WTC11 (cell line): ENCODE measurements at regions not wholly inside any gene's neighbourhood (a gene's known extent, or its start where the extent isn't known, plus 50 kb on each side); places are given as distances from the start of the nearest gene placed in this dataset.

ENCODE experiments used
- ATAC-seq: fragments of 200-7000 bp; cut with Tn5 transposase; 2 replicates; pipeline ENCODE4 v1.10.0; 2021; ENCODE audit warnings: mild to moderate bottlenecking, moderate library complexity
- CTCF ChIA-PET: fragments of 300-600 bp; sonication (Branson Sonifier 250); formaldehyde crosslinking; loops from one replicate; lab custom pipeline; 2021; ENCODE audit warnings: antibody characterized with exemption; lab: Charles Lee
- POLR2A ChIA-PET: fragments of 350-600 bp; sonication (Branson Sonifier 250); formaldehyde crosslinking; loops from one replicate; lab custom pipeline; 2021; ENCODE audit warnings: antibody characterized with exemption; lab: Charles Lee
- DNase-seq: peaks from one replicate; pipeline ENCODE4 v3.0.0; 2021; ENCODE audit warnings: low spot score
- H3K27ac Mint-ChIP-seq: 2 replicates; pipeline ENCODE4 v1.8.0; 2021; ENCODE audit warnings: mixed read lengths
- H3K27me3 Mint-ChIP-seq: 2 replicates; pipeline ENCODE4 v1.8.0; 2021; ENCODE audit warnings: low read depth, mild to moderate bottlenecking, moderate library complexity, mixed read lengths
- H3K36me3 Mint-ChIP-seq: 2 replicates; pipeline ENCODE4 v1.8.0; 2021; ENCODE audit warnings: mixed read lengths
- H3K4me1 Mint-ChIP-seq: 2 replicates; pipeline ENCODE4 v1.8.0; 2022; ENCODE audit warnings: mixed read lengths
- H3K4me3 Mint-ChIP-seq: 2 replicates; pipeline ENCODE4 v1.8.0; 2021; ENCODE audit warnings: mild to moderate bottlenecking, moderate library complexity, mixed read lengths
- H3K9me3 Mint-ChIP-seq: 2 replicates; pipeline ENCODE4 v1.8.0; 2021; ENCODE audit warnings: mixed read lengths
- ELF4 ChIP-seq: sonication (generic); formaldehyde crosslinking; IDR thresholded peaks from 2 replicates; pipeline ENCODE4 v1.8.1; 2022; ENCODE audit warnings: low read depth, mild to moderate bottlenecking, moderate library complexity, missing genetic modification reagents
- ETV6 ChIP-seq: sonication (generic); formaldehyde crosslinking; IDR thresholded peaks from 2 replicates; pipeline ENCODE4 v1.8.1; 2022; ENCODE audit warnings: mild to moderate bottlenecking, missing genetic modification reagents
- GABPB1 ChIP-seq: sonication (generic); formaldehyde crosslinking; IDR thresholded peaks from 2 replicates; pipeline ENCODE4 v1.8.1; 2023; ENCODE audit warnings: mild to moderate bottlenecking, missing genetic modification reagents
- GRHL2 ChIP-seq: fragments of 250-450 bp; sonication (Bioruptor Pico); IDR thresholded peaks from 2 replicates; pipeline ENCODE4 v1.8.0; 2022; ENCODE audit warnings: mild to moderate bottlenecking, moderate library complexity; ENCODE audit not compliant: insufficient replicate concordance, severe bottlenecking
- JAZF1 ChIP-seq: fragments of 250-450 bp; sonication (Bioruptor Pico); IDR thresholded peaks from 2 replicates; pipeline ENCODE4 v1.9.0; 2021; ENCODE audit warnings: moderate library complexity, mild to moderate bottlenecking, inconsistent platforms
- NFYB ChIP-seq: sonication (generic); formaldehyde crosslinking; conservative IDR thresholded peaks from 2 replicates; pipeline ENCODE4 v1.8.0; 2022; ENCODE audit warnings: low read depth, missing genetic modification reagents
- NR2C2 ChIP-seq: sonication (generic); formaldehyde crosslinking; IDR thresholded peaks from 2 replicates; pipeline ENCODE4 v1.8.0; 2022; ENCODE audit warnings: mild to moderate bottlenecking, missing genetic modification reagents
- OVOL2 ChIP-seq: fragments of 250-450 bp; sonication (Bioruptor Pico); IDR thresholded peaks from 2 replicates; pipeline ENCODE4 v1.9.0; 2021; ENCODE audit warnings: mild to moderate bottlenecking, borderline replicate concordance
- SMAD3 ChIP-seq: sonication (generic); formaldehyde crosslinking; IDR thresholded peaks from 2 replicates; pipeline ENCODE4 v1.8.0; 2022; ENCODE audit warnings: missing genetic modification reagents, mild to moderate bottlenecking, borderline replicate concordance
- SMAD4 ChIP-seq: sonication (generic); formaldehyde crosslinking; IDR thresholded peaks from 2 replicates; pipeline ENCODE4 v1.8.0; 2022; ENCODE audit warnings: mild to moderate bottlenecking, missing genetic modification reagents
- ZNF219 ChIP-seq: sonication (generic); formaldehyde crosslinking; IDR thresholded peaks from 2 replicates; pipeline ENCODE4 v1.8.0; 2023; ENCODE audit warnings: missing genetic modification reagents, mild to moderate bottlenecking, borderline replicate concordance
- ZNF671 ChIP-seq: fragments of 250-450 bp; sonication (Bioruptor Pico); IDR thresholded peaks from 2 replicates; pipeline ENCODE4 v1.8.0; 2021; ENCODE audit warnings: mild to moderate bottlenecking
- TF ChIP-seq, protein P1 (sequence below): fragments of 250-450 bp; sonication (Bioruptor Pico); IDR thresholded peaks from 2 replicates; pipeline ENCODE4 v2.1.2; 2022; ENCODE audit warnings: mild to moderate bottlenecking, moderate library complexity
- TF ChIP-seq, protein P2 (sequence below): sonication (generic); formaldehyde crosslinking; IDR thresholded peaks from 2 replicates; pipeline ENCODE4 v1.8.0; 2022; ENCODE audit warnings: missing genetic modification reagents
- TF ChIP-seq, protein P3 (sequence below): sonication (generic); formaldehyde crosslinking; conservative IDR thresholded peaks from 2 replicates; pipeline ENCODE4 v1.8.1; 2022; ENCODE audit warnings: mild to moderate bottlenecking, missing genetic modification reagents
- TF ChIP-seq, protein P4 (sequence below): sonication (generic); formaldehyde crosslinking; IDR thresholded peaks from 2 replicates; pipeline ENCODE4 v1.8.1; 2023; ENCODE audit warnings: mild to moderate bottlenecking, missing genetic modification reagents, moderate library complexity
- TF ChIP-seq, protein P5 (sequence below): fragments of 250-450 bp; sonication (Bioruptor Pico); IDR thresholded peaks from 2 replicates; pipeline ENCODE4 v1.9.0; 2021; ENCODE audit warnings: mild to moderate bottlenecking
- TF ChIP-seq, protein P6 (sequence below): sonication (generic); formaldehyde crosslinking; IDR thresholded peaks from 2 replicates; pipeline ENCODE4 v1.8.1; 2022; ENCODE audit warnings: mild to moderate bottlenecking, missing genetic modification reagents, moderate library complexity, borderline replicate concordance

DNA sequence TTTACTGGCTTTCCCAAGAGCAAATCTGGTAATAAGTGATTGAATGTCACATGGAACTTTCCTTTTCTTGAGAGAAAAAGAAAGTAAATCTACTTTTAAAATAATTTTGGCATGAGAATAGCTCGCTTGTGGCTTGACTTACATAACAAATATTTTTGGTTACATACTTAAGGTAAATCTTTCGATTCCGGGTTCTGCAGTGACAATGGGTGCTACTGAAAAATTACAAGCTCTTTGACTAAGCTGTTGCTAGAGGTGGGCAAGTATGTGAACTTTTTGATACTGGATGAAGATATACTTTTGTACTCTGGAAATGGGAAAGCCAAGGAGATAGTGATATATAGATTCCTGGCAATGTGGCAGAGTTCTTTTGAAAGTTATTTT is 51.9 kb upstream of the OTOL1 start:
- Mint-ChIP-seq H3K27me3 (no peaks in the 10 kb centered on the region), H3K9me3 (no peaks in the 10 kb centered on the region), H3K4me3 (no peak overlapping the region), H3K4me1 (peaks cover 15% of the 10 kb centered on the region), H3K27ac (no peak overlapping the region), H3K36me3 (no peaks in the 10 kb centered on the region)
- ATAC-seq = no peak
- DNase-seq = no peak
- ChIA-PET POLR2A (no interaction called here), CTCF (no interaction called here)
- TF ChIP-seq NR2C2 (CRISPR knock-in tag) (no peak), SMAD3 (CRISPR knock-in tag) (no peak), JAZF1 (CRISPR knock-in tag) (no peak)
- TF ChIP-seq, protein P1, sequence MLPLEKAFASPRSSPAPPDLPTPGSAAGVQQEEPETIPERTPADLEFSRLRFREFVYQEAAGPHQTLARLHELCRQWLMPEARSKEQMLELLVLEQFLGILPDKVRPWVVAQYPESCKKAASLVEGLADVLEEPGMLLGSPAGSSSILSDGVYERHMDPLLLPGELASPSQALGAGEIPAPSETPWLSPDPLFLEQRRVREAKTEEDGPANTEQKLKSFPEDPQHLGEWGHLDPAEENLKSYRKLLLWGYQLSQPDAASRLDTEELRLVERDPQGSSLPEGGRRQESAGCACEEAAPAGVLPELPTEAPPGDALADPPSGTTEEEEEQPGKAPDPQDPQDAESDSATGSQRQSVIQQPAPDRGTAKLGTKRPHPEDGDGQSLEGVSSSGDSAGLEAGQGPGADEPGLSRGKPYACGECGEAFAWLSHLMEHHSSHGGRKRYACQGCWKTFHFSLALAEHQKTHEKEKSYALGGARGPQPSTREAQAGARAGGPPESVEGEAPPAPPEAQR (CRISPR knock-in tag) = no peak

DNA sequence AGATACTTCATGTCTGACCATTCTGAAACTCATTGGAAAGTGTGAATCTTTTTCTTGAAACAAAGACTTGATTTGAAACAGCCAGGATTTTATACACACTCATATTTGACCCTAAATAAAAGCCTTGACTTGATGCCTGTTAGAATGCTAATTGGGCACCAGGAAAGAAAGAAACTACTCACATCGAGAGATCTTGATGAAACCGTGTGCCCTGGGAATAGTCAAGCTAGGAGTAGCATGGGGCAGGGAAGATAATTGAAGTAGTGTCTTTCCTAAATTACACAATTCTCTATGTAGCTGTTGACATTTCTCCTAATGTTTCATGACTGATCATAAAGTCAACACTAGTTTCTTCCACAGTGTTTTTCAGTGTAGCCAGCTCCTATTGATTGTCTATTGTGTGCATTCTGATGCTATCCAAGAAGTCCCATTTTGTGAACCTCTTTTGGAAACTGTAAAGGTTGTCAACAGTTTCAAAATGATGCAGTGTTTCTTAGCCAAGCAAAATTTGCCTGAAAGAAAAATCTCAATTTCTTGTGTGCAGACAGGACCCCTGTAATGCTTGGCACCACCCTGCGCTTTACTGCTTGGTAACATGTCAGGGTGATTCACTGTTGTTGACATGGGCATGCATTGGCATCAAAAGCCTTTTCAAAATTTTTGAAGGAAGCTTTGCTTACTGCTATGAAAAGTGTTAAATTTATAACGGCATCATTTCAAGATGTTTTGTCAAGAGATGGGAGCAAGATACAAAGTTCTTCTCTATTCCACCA is 52.5 kb upstream of the OTOL1 start:
- DNase-seq (no peak), ATAC-seq (no peak)
- H3K27ac Mint-ChIP-seq = no peak overlapping the region
- H3K4me1 Mint-ChIP-seq = peaks cover 15% of the 10 kb centered on the region
- H3K36me3 Mint-ChIP-seq = no peaks in the 10 kb centered on the region
- H3K9me3 Mint-ChIP-seq = no peaks in the 10 kb centered on the region
- CTCF ChIA-PET = interaction anchor here (1.2 kb wide), 1 partner anchor 20 kb away, joined by 3 read pairs; no protein-coding TSS in a partner anchor
- H3K4me3 Mint-ChIP-seq = no peak overlapping the region
- POLR2A ChIA-PET = no interaction called here
- TF ChIP-seq GABPB1 (CRISPR knock-in tag) (peak; percentile 34; the same call in 1 of the 2 replicates), ZNF219 (CRISPR knock-in tag) (no peak)
- no peaks in the 10 kb centered on the region for H3K27me3 Mint-ChIP-seq

DNA sequence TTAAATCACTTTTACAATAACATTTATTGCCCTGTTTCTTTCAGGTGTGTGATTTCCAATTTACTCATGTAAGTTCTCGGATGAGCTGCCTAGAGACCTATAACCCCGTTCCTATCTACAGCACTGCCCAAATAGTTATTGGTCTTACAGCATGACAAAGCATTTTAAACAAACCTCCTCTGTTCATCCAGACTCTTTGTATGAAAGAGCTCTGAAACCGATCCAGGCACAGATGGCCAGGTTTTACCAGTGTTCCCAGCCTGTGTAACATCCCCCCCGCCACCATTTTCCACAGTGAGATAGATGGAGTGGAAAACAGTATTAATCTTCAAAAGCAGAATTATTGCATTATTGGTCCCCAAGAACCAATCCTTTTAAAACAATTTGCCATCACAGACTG is 59.0 kb upstream of the SPTSSB start:
- Mint-ChIP-seq H3K4me3 (no peak overlapping the region), H3K27ac (no peak overlapping the region), H3K36me3 (no peaks in the 10 kb centered on the region), H3K4me1 (peaks cover 24% of the 10 kb centered on the region)
- ATAC-seq (no peak), DNase-seq (no peak)
- POLR2A ChIA-PET = no interaction called here
- TF ChIP-seq, protein P2, sequence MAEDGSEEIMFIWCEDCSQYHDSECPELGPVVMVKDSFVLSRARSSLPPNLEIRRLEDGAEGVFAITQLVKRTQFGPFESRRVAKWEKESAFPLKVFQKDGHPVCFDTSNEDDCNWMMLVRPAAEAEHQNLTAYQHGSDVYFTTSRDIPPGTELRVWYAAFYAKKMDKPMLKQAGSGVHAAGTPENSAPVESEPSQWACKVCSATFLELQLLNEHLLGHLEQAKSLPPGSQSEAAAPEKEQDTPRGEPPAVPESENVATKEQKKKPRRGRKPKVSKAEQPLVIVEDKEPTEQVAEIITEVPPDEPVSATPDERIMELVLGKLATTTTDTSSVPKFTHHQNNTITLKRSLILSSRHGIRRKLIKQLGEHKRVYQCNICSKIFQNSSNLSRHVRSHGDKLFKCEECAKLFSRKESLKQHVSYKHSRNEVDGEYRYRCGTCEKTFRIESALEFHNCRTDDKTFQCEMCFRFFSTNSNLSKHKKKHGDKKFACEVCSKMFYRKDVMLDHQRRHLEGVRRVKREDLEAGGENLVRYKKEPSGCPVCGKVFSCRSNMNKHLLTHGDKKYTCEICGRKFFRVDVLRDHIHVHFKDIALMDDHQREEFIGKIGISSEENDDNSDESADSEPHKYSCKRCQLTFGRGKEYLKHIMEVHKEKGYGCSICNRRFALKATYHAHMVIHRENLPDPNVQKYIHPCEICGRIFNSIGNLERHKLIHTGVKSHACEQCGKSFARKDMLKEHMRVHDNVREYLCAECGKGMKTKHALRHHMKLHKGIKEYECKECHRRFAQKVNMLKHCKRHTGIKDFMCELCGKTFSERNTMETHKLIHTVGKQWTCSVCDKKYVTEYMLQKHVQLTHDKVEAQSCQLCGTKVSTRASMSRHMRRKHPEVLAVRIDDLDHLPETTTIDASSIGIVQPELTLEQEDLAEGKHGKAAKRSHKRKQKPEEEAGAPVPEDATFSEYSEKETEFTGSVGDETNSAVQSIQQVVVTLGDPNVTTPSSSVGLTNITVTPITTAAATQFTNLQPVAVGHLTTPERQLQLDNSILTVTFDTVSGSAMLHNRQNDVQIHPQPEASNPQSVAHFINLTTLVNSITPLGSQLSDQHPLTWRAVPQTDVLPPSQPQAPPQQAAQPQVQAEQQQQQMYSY = 0 out of 2 replicates have a peak, but pooled peaks have one; percentile 40
- no peak for TF ChIP-seq NFYB
- TF ChIP-seq, all 79 proteins: peak for 1
- CTCF ChIA-PET = no interaction called here
- no peaks in the 10 kb centered on the region; the same call in 1 of the 2 replicates for H3K9me3 Mint-ChIP-seq
- H3K27me3 Mint-ChIP-seq = no peaks in the 10 kb centered on the region

DNA sequence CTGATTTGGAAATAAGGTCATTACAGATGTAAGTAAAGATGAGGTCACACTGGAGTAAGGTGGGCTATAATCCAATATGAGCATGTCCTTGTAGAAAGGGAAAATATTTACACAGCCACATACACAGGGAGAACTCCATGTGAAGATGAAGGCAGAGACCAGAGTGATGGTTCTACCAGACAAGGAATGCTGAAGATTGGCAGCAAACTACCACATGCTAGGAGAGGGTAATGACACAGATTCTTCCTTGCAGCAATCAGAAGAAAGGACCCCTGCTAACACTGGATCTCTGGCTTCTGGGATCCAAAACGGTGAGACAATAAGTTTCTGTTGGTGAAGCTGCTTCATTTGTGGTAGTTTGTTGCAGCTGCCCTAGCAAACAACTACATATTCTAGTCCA is 56.0 kb upstream of the SPTSSB start:
- ChIA-PET POLR2A (no interaction called here), CTCF (interaction anchor here (1.0 kb wide), 1 partner anchor 322 kb away, joined by 5 read pairs; the partner anchor contains the start of gene B3GALNT1)
- no peaks in the 10 kb centered on the region for H3K36me3 Mint-ChIP-seq
- H3K4me3 Mint-ChIP-seq = no peak overlapping the region
- ATAC-seq (peak; percentile 52; the same call in 1 of the 2 replicates), DNase-seq (no peak)
- H3K9me3 Mint-ChIP-seq = no peaks in the 10 kb centered on the region
- H3K27me3 Mint-ChIP-seq = no peaks in the 10 kb centered on the region
- peaks cover 24% of the 10 kb centered on the region for H3K4me1 Mint-ChIP-seq
- no peak overlapping the region for H3K27ac Mint-ChIP-seq
- TF ChIP-seq, protein P3, sequence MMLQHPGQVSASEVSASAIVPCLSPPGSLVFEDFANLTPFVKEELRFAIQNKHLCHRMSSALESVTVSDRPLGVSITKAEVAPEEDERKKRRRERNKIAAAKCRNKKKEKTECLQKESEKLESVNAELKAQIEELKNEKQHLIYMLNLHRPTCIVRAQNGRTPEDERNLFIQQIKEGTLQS (CRISPR knock-in tag) = no peak
- TF ChIP-seq, protein P4, sequence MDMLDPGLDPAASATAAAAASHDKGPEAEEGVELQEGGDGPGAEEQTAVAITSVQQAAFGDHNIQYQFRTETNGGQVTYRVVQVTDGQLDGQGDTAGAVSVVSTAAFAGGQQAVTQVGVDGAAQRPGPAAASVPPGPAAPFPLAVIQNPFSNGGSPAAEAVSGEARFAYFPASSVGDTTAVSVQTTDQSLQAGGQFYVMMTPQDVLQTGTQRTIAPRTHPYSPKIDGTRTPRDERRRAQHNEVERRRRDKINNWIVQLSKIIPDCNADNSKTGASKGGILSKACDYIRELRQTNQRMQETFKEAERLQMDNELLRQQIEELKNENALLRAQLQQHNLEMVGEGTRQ (CRISPR knock-in tag) = no peak
- TF ChIP-seq OVOL2 (CRISPR knock-in tag) (no peak), ELF4 (CRISPR knock-in tag) (no peak), SMAD4 (CRISPR knock-in tag) (no peak), ZNF671 (CRISPR knock-in tag) (no peak), ETV6 (CRISPR knock-in tag) (no peak), GRHL2 (CRISPR knock-in tag) (no peak)
- TF ChIP-seq, protein P5, sequence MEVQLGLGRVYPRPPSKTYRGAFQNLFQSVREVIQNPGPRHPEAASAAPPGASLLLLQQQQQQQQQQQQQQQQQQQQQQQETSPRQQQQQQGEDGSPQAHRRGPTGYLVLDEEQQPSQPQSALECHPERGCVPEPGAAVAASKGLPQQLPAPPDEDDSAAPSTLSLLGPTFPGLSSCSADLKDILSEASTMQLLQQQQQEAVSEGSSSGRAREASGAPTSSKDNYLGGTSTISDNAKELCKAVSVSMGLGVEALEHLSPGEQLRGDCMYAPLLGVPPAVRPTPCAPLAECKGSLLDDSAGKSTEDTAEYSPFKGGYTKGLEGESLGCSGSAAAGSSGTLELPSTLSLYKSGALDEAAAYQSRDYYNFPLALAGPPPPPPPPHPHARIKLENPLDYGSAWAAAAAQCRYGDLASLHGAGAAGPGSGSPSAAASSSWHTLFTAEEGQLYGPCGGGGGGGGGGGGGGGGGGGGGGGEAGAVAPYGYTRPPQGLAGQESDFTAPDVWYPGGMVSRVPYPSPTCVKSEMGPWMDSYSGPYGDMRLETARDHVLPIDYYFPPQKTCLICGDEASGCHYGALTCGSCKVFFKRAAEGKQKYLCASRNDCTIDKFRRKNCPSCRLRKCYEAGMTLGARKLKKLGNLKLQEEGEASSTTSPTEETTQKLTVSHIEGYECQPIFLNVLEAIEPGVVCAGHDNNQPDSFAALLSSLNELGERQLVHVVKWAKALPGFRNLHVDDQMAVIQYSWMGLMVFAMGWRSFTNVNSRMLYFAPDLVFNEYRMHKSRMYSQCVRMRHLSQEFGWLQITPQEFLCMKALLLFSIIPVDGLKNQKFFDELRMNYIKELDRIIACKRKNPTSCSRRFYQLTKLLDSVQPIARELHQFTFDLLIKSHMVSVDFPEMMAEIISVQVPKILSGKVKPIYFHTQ = no peak
- TF ChIP-seq, protein P6, sequence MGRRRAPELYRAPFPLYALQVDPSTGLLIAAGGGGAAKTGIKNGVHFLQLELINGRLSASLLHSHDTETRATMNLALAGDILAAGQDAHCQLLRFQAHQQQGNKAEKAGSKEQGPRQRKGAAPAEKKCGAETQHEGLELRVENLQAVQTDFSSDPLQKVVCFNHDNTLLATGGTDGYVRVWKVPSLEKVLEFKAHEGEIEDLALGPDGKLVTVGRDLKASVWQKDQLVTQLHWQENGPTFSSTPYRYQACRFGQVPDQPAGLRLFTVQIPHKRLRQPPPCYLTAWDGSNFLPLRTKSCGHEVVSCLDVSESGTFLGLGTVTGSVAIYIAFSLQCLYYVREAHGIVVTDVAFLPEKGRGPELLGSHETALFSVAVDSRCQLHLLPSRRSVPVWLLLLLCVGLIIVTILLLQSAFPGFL (CRISPR knock-in tag) = no peak
